ENCODE measurements at regions not wholly inside any gene's neighbourhood (a gene's known extent, or its start where the extent isn't known, plus 50 kb on each side); places are given as distances from the start of the nearest gene placed in this dataset.

GRCh38 chr5:30209755-30210154 lies 983.7 kb upstream of the CDH6 start:
- no peak for TF ChIP-seq SUZ12 (IDR thresholded peaks at IDR 0.05; ENCODE audit: low read length)
- TF ChIP-seq ZNF274 (IDR thresholded peaks at IDR 0.05; ENCODE audit: borderline replicate concordance, extremely low read depth, low read length) = no peak
- TF ChIP-seq CTCF (IDR thresholded peaks at IDR 0.05; ENCODE audit: control extremely low read depth in 1 of 3, insufficient read depth in 1 of 3, low read depth in 1 of 3, low read length in 3 of 3) = no peak
- TF ChIP-seq CEBPB (IDR thresholded peaks at IDR 0.05; ENCODE audit: low read depth, low read length) = no peak
- TF ChIP-seq E2F6 (IDR thresholded peaks at IDR 0.05) = no peak

All from H1 (cell line).